HEK293T (cell line): ENCODE measurements at regions not wholly inside any gene's neighbourhood (a gene's known extent, or its start where the extent isn't known, plus 50 kb on each side); places are given as distances from the start of the nearest gene placed in this dataset.

Source experiments
- CTCF ChIA-PET: fragments of 350-600 bp; formaldehyde crosslinking; extraction: SDS; loops from one replicate; lab custom pipeline; 2021; ENCODE audit warnings: antibody characterized with exemption, inconsistent platforms; lab: Yijun Ruan, JAX
- POLR2A ChIA-PET: fragments of 350-600 bp; formaldehyde crosslinking; extraction: SDS; loops from one replicate; lab custom pipeline; 2020; ENCODE audit warnings: antibody characterized with exemption, inconsistent platforms; lab: Yijun Ruan, JAX
- DNase-seq: peaks from one replicate; pipeline ENCODE4 v3.0.0; 2012; ENCODE audit warnings: mixed read lengths; ENCODE audit errors: extremely low spot score
- ARNT ChIP-seq: fragments of 450-650 bp; IDR thresholded peaks from 2 replicates; pipeline ENCODE4 v1.6.1; 2017; ENCODE audit warnings: mild to moderate bottlenecking
- BHLHE40 ChIP-seq: fragments of 450-650 bp; IDR thresholded peaks from 2 replicates; pipeline ENCODE4 v1.6.1; 2016; ENCODE audit warnings: mild to moderate bottlenecking, moderate library complexity, borderline replicate concordance
- CTBP1 ChIP-seq: fragments of 450-650 bp; IDR thresholded peaks from 2 replicates; pipeline ENCODE4 v1.6.1; 2016; ENCODE audit warnings: borderline replicate concordance
- ELF4 ChIP-seq: fragments of 450-650 bp; IDR thresholded peaks from 2 replicates; pipeline ENCODE4 v1.6.1; 2017; ENCODE audit warnings: antibody characterized with exemption
- FOXA1 ChIP-seq: fragments of 450-650 bp; IDR thresholded peaks from 2 replicates; pipeline ENCODE4 v1.6.1; 2016; ENCODE audit warnings: mild to moderate bottlenecking
- FOXK2 ChIP-seq: fragments of 450-650 bp; IDR thresholded peaks from 2 replicates; pipeline ENCODE4 v1.6.1; 2016; ENCODE audit warnings: mild to moderate bottlenecking
- FOXM1 ChIP-seq: fragments of 450-650 bp; IDR thresholded peaks from 2 replicates; pipeline ENCODE4 v1.6.1; 2017; ENCODE audit warnings: mild to moderate bottlenecking, borderline replicate concordance
- HDGF ChIP-seq: fragments of 450-650 bp; IDR thresholded peaks from 2 replicates; pipeline ENCODE4 v1.6.1; 2017; ENCODE audit warnings: antibody characterized with exemption, borderline replicate concordance
- L3MBTL2 ChIP-seq: fragments of 450-650 bp; conservative IDR thresholded peaks from 2 replicates; pipeline ENCODE4 v1.6.1; 2016; ENCODE audit warnings: mild to moderate bottlenecking
- LEF1 ChIP-seq: fragments of 450-650 bp; IDR thresholded peaks from 2 replicates; pipeline ENCODE4 v1.6.1; 2017; ENCODE audit warnings: mild to moderate bottlenecking, borderline replicate concordance
- NFRKB ChIP-seq: fragments of 450-650 bp; IDR thresholded peaks from 2 replicates; pipeline ENCODE4 v1.6.1; 2016; ENCODE audit warnings: mild to moderate bottlenecking, moderate library complexity
- SP1 ChIP-seq: fragments of 450-650 bp; IDR thresholded peaks from 2 replicates; pipeline ENCODE4 v1.6.1; 2017
- SUZ12 ChIP-seq: fragments of 450-650 bp; IDR thresholded peaks from 2 replicates; pipeline ENCODE4 v1.6.1; 2016; ENCODE audit warnings: mild to moderate bottlenecking
- TARDBP ChIP-seq: fragments of 450-650 bp; IDR thresholded peaks from 2 replicates; pipeline ENCODE4 v1.6.1; 2016
- ZNF384 ChIP-seq: fragments of 450-650 bp; IDR thresholded peaks from 2 replicates; pipeline ENCODE4 v1.6.1; 2016
- TF ChIP-seq, protein P1 (sequence below): fragments of 450-650 bp; IDR thresholded peaks from 2 replicates; pipeline ENCODE4 v1.6.1; 2016

GRCh38 chr12:89848732-89849131 lies 140.1 kb upstream of the ATP2B1 start:
- POLR2A ChIA-PET, result no interaction called here
- CTCF ChIA-PET, result no interaction called here
- TF ChIP-seq, protein P1, sequence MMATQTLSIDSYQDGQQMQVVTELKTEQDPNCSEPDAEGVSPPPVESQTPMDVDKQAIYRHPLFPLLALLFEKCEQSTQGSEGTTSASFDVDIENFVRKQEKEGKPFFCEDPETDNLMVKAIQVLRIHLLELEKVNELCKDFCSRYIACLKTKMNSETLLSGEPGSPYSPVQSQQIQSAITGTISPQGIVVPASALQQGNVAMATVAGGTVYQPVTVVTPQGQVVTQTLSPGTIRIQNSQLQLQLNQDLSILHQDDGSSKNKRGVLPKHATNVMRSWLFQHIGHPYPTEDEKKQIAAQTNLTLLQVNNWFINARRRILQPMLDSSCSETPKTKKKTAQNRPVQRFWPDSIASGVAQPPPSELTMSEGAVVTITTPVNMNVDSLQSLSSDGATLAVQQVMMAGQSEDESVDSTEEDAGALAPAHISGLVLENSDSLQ, result no peak
- TF ChIP-seq ZNF384, result no peak
- no peak for TF ChIP-seq FOXA1
- TF ChIP-seq BHLHE40, result no peak
- TF ChIP-seq HDGF, result no peak
- no peak for TF ChIP-seq SP1
- no peak for DNase-seq

DNA sequence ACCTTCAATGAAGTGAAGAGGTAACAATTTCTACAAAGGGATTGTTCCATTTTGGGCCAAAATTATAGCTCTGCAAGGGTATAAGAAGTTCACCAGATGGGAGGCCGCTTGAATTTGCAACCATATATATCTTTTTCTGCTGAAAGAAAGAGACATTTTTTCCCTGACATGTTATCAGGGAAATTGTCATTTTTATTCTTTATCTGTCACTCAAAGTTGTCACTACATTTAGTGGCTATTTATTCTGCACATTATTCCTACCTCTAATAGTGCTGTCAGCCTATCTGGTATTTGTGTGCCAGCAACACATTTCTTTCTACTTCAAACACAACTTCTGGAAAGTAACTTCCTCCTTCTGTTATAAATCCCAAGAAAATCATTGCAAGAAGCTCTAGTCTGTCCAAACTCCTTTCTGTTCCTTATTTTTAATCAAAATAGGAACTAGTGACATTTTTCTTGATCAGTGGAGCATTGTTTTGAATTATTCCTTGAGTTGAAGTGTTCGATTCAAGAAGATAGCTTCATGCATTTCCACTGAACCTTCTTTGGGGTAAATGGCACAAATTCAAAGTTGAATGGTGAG lies 137.9 kb upstream of the ATP2B1 start:
- CTCF ChIA-PET, result no interaction called here
- POLR2A ChIA-PET, result no interaction called here
- TF ChIP-seq NFRKB, result no peak
- no peak for TF ChIP-seq ELF4
- TF ChIP-seq FOXA1, result no peak
- TF ChIP-seq BHLHE40, result no peak
- TF ChIP-seq SUZ12, result no peak
- TF ChIP-seq CTBP1, result no peak
- no peak for TF ChIP-seq TARDBP
- no peak for TF ChIP-seq L3MBTL2
- no peak for TF ChIP-seq SP1
- TF ChIP-seq ZNF384, result no peak
- TF ChIP-seq ARNT, result no peak
- TF ChIP-seq HDGF, result no peak
- TF ChIP-seq FOXK2, result no peak
- TF ChIP-seq, protein P1, result no peak
- no peak for TF ChIP-seq FOXM1
- no peak for TF ChIP-seq LEF1
- no peak for DNase-seq

- ChIA-PET CTCF (no interaction called here), POLR2A (no interaction called here)
- TF ChIP-seq HDGF (no peak), FOXK2 (no peak), SUZ12 (no peak), L3MBTL2 (no peak), LEF1 (no peak), BHLHE40 (no peak), CTBP1 (no peak), ARNT (no peak), TARDBP (no peak), FOXM1 (no peak), ZNF384 (no peak), FOXA1 (no peak), ELF4 (no peak), SP1 (no peak), NFRKB (no peak)
- TF ChIP-seq, protein P1, result no peak
- DNase-seq, result no peak
These were observed 137.1 kb upstream of the ATP2B1 start for GRCh38 chr12:89845767-89846166.

GRCh38 chr12:89845366-89845765 lies 136.7 kb upstream of the ATP2B1 start:
- no peak for DNase-seq
- TF ChIP-seq BHLHE40, result no peak
- TF ChIP-seq FOXK2, result no peak
- TF ChIP-seq CTBP1, result no peak
- no peak for TF ChIP-seq SUZ12
- no peak for TF ChIP-seq LEF1
- TF ChIP-seq TARDBP, result no peak
- TF ChIP-seq NFRKB, result no peak
- TF ChIP-seq HDGF, result no peak
- TF ChIP-seq FOXA1, result no peak
- TF ChIP-seq L3MBTL2, result no peak
- TF ChIP-seq FOXM1, result no peak
- no peak for TF ChIP-seq ARNT
- TF ChIP-seq ZNF384, result no peak
- ChIA-PET CTCF (no interaction called here), POLR2A (no interaction called here)

DNA sequence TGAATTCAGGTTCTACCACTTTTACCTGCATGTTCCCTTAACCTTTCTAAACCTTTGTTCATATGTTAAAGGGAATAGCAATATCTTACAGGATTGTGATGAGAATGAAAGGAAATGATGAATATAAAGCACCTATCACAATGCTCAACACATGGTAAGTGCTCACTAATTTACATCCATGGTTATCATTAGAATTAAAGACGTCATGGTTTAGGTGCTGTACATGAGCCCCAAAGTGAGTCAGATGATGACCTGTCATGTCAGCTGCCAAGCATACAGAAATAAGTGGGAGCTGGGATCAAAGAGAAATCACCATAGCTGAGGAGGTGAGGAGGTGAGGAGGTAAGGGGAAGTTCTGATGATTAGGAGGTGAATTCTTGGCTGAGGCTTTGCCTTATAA lies 135.9 kb upstream of the ATP2B1 start:
- no peak for TF ChIP-seq L3MBTL2
- no peak for TF ChIP-seq FOXM1
- no peak for DNase-seq
- CTCF ChIA-PET, result no interaction called here
- POLR2A ChIA-PET, result no interaction called here

- POLR2A ChIA-PET, result interaction anchor here (0.7 kb wide), 1 partner anchor 175 kb away, joined by 3 read pairs; no protein-coding TSS in a partner anchor
- no peak for DNase-seq
- no peak for TF ChIP-seq FOXK2
- no peak for TF ChIP-seq BHLHE40
- TF ChIP-seq CTBP1, result no peak
- TF ChIP-seq LEF1, result no peak
- TF ChIP-seq TARDBP, result no peak
- no peak for TF ChIP-seq FOXA1
- TF ChIP-seq FOXM1, result no peak
- no peak for TF ChIP-seq NFRKB
- TF ChIP-seq SUZ12, result no peak
- no peak for TF ChIP-seq ELF4
- TF ChIP-seq L3MBTL2, result no peak
- no peak for TF ChIP-seq SP1
- no peak for TF ChIP-seq HDGF
- no peak for TF ChIP-seq ZNF384
- TF ChIP-seq ARNT, result no peak
- TF ChIP-seq, protein P1, result no peak
- CTCF ChIA-PET, result no interaction called here
These were observed 131.7 kb upstream of the ATP2B1 start for GRCh38 chr12:89840162-89840922.
